Medulla oblongata (tissue), 1 donor: ENCODE measurements at regions not wholly inside any gene's neighbourhood (a gene's known extent, or its start where the extent isn't known, plus 50 kb on each side); places are given as distances from the start of the nearest gene placed in this dataset.

Experiments used
- DNase-seq: peaks from one replicate; pipeline ENCODE4 v3.0.0-alpha.2; 2015; ENCODE audit errors: extremely low spot score

GRCh38 chr10:129035052-129035827 is 431.8 kb upstream of the MGMT start:
- no peak for DNase-seq

- no peak for DNase-seq
Measured at GRCh38 chr10:129038522-129038921, 428.5 kb upstream of the MGMT start.

- DNase-seq: no peak
Measured at GRCh38 chr10:129039406-129040370, 427.4 kb upstream of the MGMT start.

- DNase-seq: no peak
Measured at GRCh38 chr10:129040377-129040776, 426.7 kb upstream of the MGMT start.

- DNase-seq: no peak
Measured at GRCh38 chr10:129041916-129042315, 425.1 kb upstream of the MGMT start.

- no peak for DNase-seq
Measured at GRCh38 chr10:129042776-129043595, 424.1 kb upstream of the MGMT start.

GRCh38 chr10:129043691-129044090 is 423.4 kb upstream of the MGMT start:
- no peak for DNase-seq

- DNase-seq: no peak
Measured at GRCh38 chr10:129045599-129045998, 421.4 kb upstream of the MGMT start.

GRCh38 chr10:129046065-129046681 is 420.9 kb upstream of the MGMT start:
- DNase-seq: no peak

GRCh38 chr10:129046962-129047361 is 420.1 kb upstream of the MGMT start:
- no peak for DNase-seq

- DNase-seq: no peak
Measured at GRCh38 chr10:129047600-129047999, 419.4 kb upstream of the MGMT start.

GRCh38 chr10:129048513-129048912 is 418.5 kb upstream of the MGMT start:
- no peak for DNase-seq

- no peak for DNase-seq
Measured at GRCh38 chr10:129049501-129049900, 417.5 kb upstream of the MGMT start.

- no peak for DNase-seq
Measured at GRCh38 chr10:129055225-129055624, 411.8 kb upstream of the MGMT start.

- DNase-seq: no peak
Measured at GRCh38 chr10:129055986-129056385, 411.1 kb upstream of the MGMT start.

GRCh38 chr10:129056734-129057689 is 410.0 kb upstream of the MGMT start:
- DNase-seq: no peak

- DNase-seq: no peak
Measured at GRCh38 chr10:129057856-129058663, 409.0 kb upstream of the MGMT start.

GRCh38 chr10:129058664-129059155 is 408.3 kb upstream of the MGMT start:
- no peak for DNase-seq

GRCh38 chr10:129059977-129060376 is 407.1 kb upstream of the MGMT start:
- DNase-seq: no peak
